ENCODE measurements at regions not wholly inside any gene's neighbourhood (a gene's known extent, or its start where the extent isn't known, plus 50 kb on each side); places are given as distances from the start of the nearest gene placed in this dataset.
"Not testable (repeated sequence)": the region's sequence is repeated elsewhere in the genome, so short reads cannot be mapped to it uniquely, and the experiment has no call there.

GRCh38 chr14:42508209-42508946 is 901.7 kb downstream of the LRFN5 start:
- H3K4me3 ChIP-seq = no peak overlapping the region
- DNase-seq = no peak
- H3K36me3 ChIP-seq = no peaks in the 10 kb centered on the region
- H3K9me3 ChIP-seq = peaks cover 0 to 4% (median 0%) of the 10 kb centered on the region in 4 donors
- no peaks in the 10 kb centered on the region for H3K27me3 ChIP-seq
- TF ChIP-seq POLR2A (IDR thresholded peaks at IDR 0.05) (no peak), CTCF (IDR thresholded peaks at IDR 0.05) (no peak)
- no peaks in the 10 kb centered on the region for H3K4me1 ChIP-seq
- no peak overlapping the region for H3K27ac ChIP-seq

GRCh38 chr14:42504433-42504832 is 897.8 kb downstream of the LRFN5 start:
- no peaks in the 10 kb centered on the region for H3K36me3 ChIP-seq
- H3K4me1 ChIP-seq = no peaks in the 10 kb centered on the region
- no peak overlapping the region for H3K27ac ChIP-seq
- no peak for DNase-seq
- peaks cover 0 to 4% (median 0%) of the 10 kb centered on the region in 4 donors for H3K9me3 ChIP-seq
- no peaks in the 10 kb centered on the region for H3K27me3 ChIP-seq
- H3K4me3 ChIP-seq = no peak overlapping the region
- TF ChIP-seq POLR2A (IDR thresholded peaks at IDR 0.05) = no peak
- no peak for TF ChIP-seq CTCF (IDR thresholded peaks at IDR 0.05)

GRCh38 chr14:42499137-42499536 is 892.5 kb downstream of the LRFN5 start:
- TF ChIP-seq CTCF (IDR thresholded peaks at IDR 0.05) (no peak), POLR2A (IDR thresholded peaks at IDR 0.05) (no peak)
- H3K4me1 ChIP-seq = no peaks in the 10 kb centered on the region
- H3K9me3 ChIP-seq = no peaks in the 10 kb centered on the region
- no peak overlapping the region for H3K27ac ChIP-seq
- H3K27me3 ChIP-seq = no peaks in the 10 kb centered on the region
- H3K4me3 ChIP-seq = no peak overlapping the region
- no peaks in the 10 kb centered on the region for H3K36me3 ChIP-seq
- DNase-seq = no peak

GRCh38 chr14:42490536-42490935 is 883.9 kb downstream of the LRFN5 start:
- Histone ChIP-seq H3K4me3 (no peak overlapping the region), H3K36me3 (no peaks in the 10 kb centered on the region), H3K27me3 (no peaks in the 10 kb centered on the region), H3K27ac (no peak overlapping the region), H3K4me1 (no peaks in the 10 kb centered on the region), H3K9me3 (no peaks in the 10 kb centered on the region)
- no peak for DNase-seq
- no peak for TF ChIP-seq CTCF (IDR thresholded peaks at IDR 0.05)
- no peak for TF ChIP-seq POLR2A (IDR thresholded peaks at IDR 0.05)

GRCh38 chr14:42488965-42489364 is 882.3 kb downstream of the LRFN5 start:
- Histone ChIP-seq H3K27ac (no peak overlapping the region), H3K36me3 (no peaks in the 10 kb centered on the region), H3K4me3 (no peak overlapping the region), H3K4me1 (no peaks in the 10 kb centered on the region), H3K9me3 (no peaks in the 10 kb centered on the region), H3K27me3 (no peaks in the 10 kb centered on the region)
- no peak for DNase-seq
- TF ChIP-seq POLR2A (IDR thresholded peaks at IDR 0.05) (no peak), CTCF (IDR thresholded peaks at IDR 0.05) (no peak)

GRCh38 chr14:42482345-42482971 is 875.8 kb downstream of the LRFN5 start:
- H3K4me3 ChIP-seq, H3K9me3 ChIP-seq, H3K27ac ChIP-seq, H3K27me3 ChIP-seq, H3K4me1 ChIP-seq, H3K36me3 ChIP-seq, DNase-seq: not testable (repeated sequence)

- not testable (repeated sequence) for H3K27me3 ChIP-seq, H3K27ac ChIP-seq, H3K9me3 ChIP-seq
These were observed 875.0 kb downstream of the LRFN5 start for GRCh38 chr14:42481714-42482113.

More at GRCh38 chr14:42481714-42482113, 875.0 kb downstream of the LRFN5 start:
- H3K4me3 ChIP-seq, DNase-seq, H3K4me1 ChIP-seq, H3K36me3 ChIP-seq: not testable (repeated sequence)
